CD14-positive monocyte (primary cell): ENCODE measurements at regions not wholly inside any gene's neighbourhood (a gene's known extent, or its start where the extent isn't known, plus 50 kb on each side); places are given as distances from the start of the nearest gene placed in this dataset.

Experiments used
- DNase-seq, 3 donors: peaks; one replicate each; pipeline ENCODE4 v3.0.0-alpha.2; 2011 to 2022
- H2AFZ ChIP-seq: 2 replicates; pipeline ENCODE4 v1.6.0; 2012; ENCODE audit warnings: mild to moderate bottlenecking, low read depth, low read length, inconsistent platforms; ENCODE audit not compliant: insufficient read depth, poor library complexity, severe bottlenecking
- H3K27ac ChIP-seq, 2 donors: 1 replicate in 1 of 2; 2 replicates in 1 of 2; pipeline ENCODE4 v1.5.1; 2012 to 2013; ENCODE audit warnings: low read length in 2 of 2, control low read depth in 1 of 2, inconsistent platforms in 1 of 2, low read depth in 1 of 2, mild to moderate bottlenecking in 1 of 2
- H3K27me3 ChIP-seq, 2 donors: one replicate each; pipeline versions ENCODE4 v1.6.0 to v1.6.1; 2011 to 2013; ENCODE audit warnings: low read length in 2 of 2; ENCODE audit not compliant: control insufficient read depth in 2 of 2, insufficient read depth in 2 of 2
- H3K36me3 ChIP-seq, 2 donors: replicated peaks in 1 of 2; 1 replicate in 1 of 2; 2 replicates in 1 of 2; pipeline versions ENCODE4 v1.5.1 to v1.6.1; 2012 to 2013; ENCODE audit warnings: low read length in 2 of 2, control low read depth in 1 of 2, inconsistent platforms in 1 of 2, mild to moderate bottlenecking in 1 of 2; ENCODE audit not compliant: insufficient read depth in 2 of 2, control insufficient read depth in 1 of 2
- H3K4me1 ChIP-seq, 2 donors: 1 replicate in 1 of 2; 2 replicates in 1 of 2; pipeline versions ENCODE4 v1.5.1 to v1.6.1; 2012 to 2013; ENCODE audit warnings: low read length in 2 of 2, control low read depth in 1 of 2, inconsistent platforms in 1 of 2, mild to moderate bottlenecking in 1 of 2, moderate library complexity in 1 of 2; ENCODE audit not compliant: insufficient read depth in 2 of 2, control insufficient read depth in 1 of 2
- H3K4me2 ChIP-seq: replicated peaks from 2 replicates; pipeline ENCODE3; 2012; ENCODE audit warnings: low read length, moderate library complexity, mild to moderate bottlenecking; ENCODE audit not compliant: poor library complexity, severe bottlenecking; ENCODE audit errors: extremely low read depth
- H3K4me3 ChIP-seq, 3 experiments: fragments of 200-600 bp in 1 of 3; sonication (generic) in 1 of 3; replicated peaks in 1 of 3; 1 replicate in 2 of 3; 2 replicates in 1 of 3; pipeline ENCODE4 v1.5.1; 2011 to 2013; ENCODE audit warnings: low read length in 3 of 3, mild to moderate bottlenecking in 3 of 3, control low read depth in 2 of 3, low read depth in 2 of 3, inconsistent platforms in 1 of 3, moderate library complexity in 1 of 3
- H3K79me2 ChIP-seq: 2 replicates; pipeline ENCODE4 v1.6.0; 2012; ENCODE audit warnings: mild to moderate bottlenecking, control low read depth, inconsistent platforms, low read length, moderate library complexity; ENCODE audit not compliant: insufficient read depth
- H3K9ac ChIP-seq: 2 replicates; pipeline ENCODE4 v1.6.0; 2017; ENCODE audit warnings: low read length, mild to moderate bottlenecking; ENCODE audit not compliant: insufficient read depth, poor library complexity, severe bottlenecking
- H3K9me3 ChIP-seq, 2 donors: replicated peaks in 1 of 2; 1 replicate in 1 of 2; 2 replicates in 1 of 2; pipeline versions ENCODE4 v1.5.1 to v1.6.1; 2012 to 2013; ENCODE audit warnings: low read length in 2 of 2, control low read depth in 1 of 2; ENCODE audit not compliant: control insufficient read depth in 1 of 2, insufficient read depth in 1 of 2
- H4K20me1 ChIP-seq: 2 replicates; pipeline ENCODE4 v1.6.0; 2012; ENCODE audit warnings: mild to moderate bottlenecking, low read length, control low read depth, moderate library complexity; ENCODE audit not compliant: insufficient read depth
- H3K27ac Mint-ChIP-seq, 7 donors: one replicate each; pipeline ENCODE4 v1.8.0; 2020; ENCODE audit warnings: mild to moderate bottlenecking in 7 of 7, mixed read lengths in 7 of 7, moderate library complexity in 6 of 7, inconsistent platforms in 2 of 7
- H3K27me3 Mint-ChIP-seq, 3 donors: one replicate each; pipeline ENCODE4 v1.8.0; 2021 to 2022; ENCODE audit warnings: low read depth in 3 of 3, mild to moderate bottlenecking in 3 of 3, mixed read lengths in 3 of 3, moderate library complexity in 3 of 3, inconsistent platforms in 1 of 3
- H3K36me3 Mint-ChIP-seq, 2 donors: one replicate each; pipeline ENCODE4 v1.8.0; 2020; ENCODE audit warnings: mixed read lengths in 2 of 2, inconsistent platforms in 1 of 2, mild to moderate bottlenecking in 1 of 2
- H3K4me1 Mint-ChIP-seq: one replicate; pipeline ENCODE4 v1.8.0; 2020; ENCODE audit warnings: mild to moderate bottlenecking, mixed read lengths
- H3K4me3 Mint-ChIP-seq, 2 donors: one replicate each; pipeline ENCODE4 v1.8.0; 2020; ENCODE audit warnings: mild to moderate bottlenecking in 2 of 2, mixed read lengths in 2 of 2, moderate library complexity in 1 of 2
- H3K9me3 Mint-ChIP-seq, 7 donors: one replicate each; pipeline ENCODE4 v1.8.0; 2020 to 2022; ENCODE audit warnings: mixed read lengths in 7 of 7, mild to moderate bottlenecking in 6 of 7, moderate library complexity in 6 of 7, inconsistent platforms in 2 of 7
- CTCF ChIP-seq: fragments of 200-600 bp; IDR thresholded peaks from one replicate; pipeline ENCODE4 v1.8.0; 2022; ENCODE audit warnings: antibody characterized with exemption, mild to moderate bottlenecking
- WGBS: methylation state at CpG from one replicate; pipeline ENCODE4 v1.1.5; 2013; ENCODE audit warnings: missing lambda C conversion rate; ENCODE audit not compliant: insufficient coverage; 5-methylcytosine and 5-hydroxymethylcytosine counted together
- intact Hi-C, 2 donors: fragments of 100-400 bp; cut with micrococcal nuclease; formaldehyde crosslinking; loops; one replicate each; pipeline versions ENCODE4 v1.15.0 to v1.15.1; 2023

- Histone ChIP-seq H3K27ac (no peak overlapping the region), H3K4me1 (peaks cover 0 to 3% of the 10 kb centered on the region in 2 donors), H3K4me2 (no peak overlapping the region), H2AFZ (no peak overlapping the region), H3K9me3 (no peaks in the 10 kb centered on the region), H3K4me3 (no peak overlapping the region), H3K36me3 (no peaks in the 10 kb centered on the region), H4K20me1 (no peaks in the 10 kb centered on the region), H3K9ac (no peak overlapping the region), H3K27me3 (no peaks in the 10 kb centered on the region), H3K79me2 (no peaks in the 10 kb centered on the region)
- Mint-ChIP-seq H3K9me3 (peaks cover 0 to 6% (median 1%) of the 10 kb centered on the region in 7 donors), H3K4me1 (no peaks in the 10 kb centered on the region), H3K36me3 (no peaks in the 10 kb centered on the region), H3K27ac (no peak overlapping the region), H3K27me3 (no peaks in the 10 kb centered on the region), H3K4me3 (no peak overlapping the region)
- 0% methylated on average over 3 of the region's 9 CpGs for WGBS
- intact Hi-C loops, result no loop called here
- TF ChIP-seq CTCF, result peak; percentile 95
- peak; percentile 12 to 37 (median 26) for DNase-seq
These were observed 115.5 kb upstream of the GNAI1 start for GRCh38 chr7:80018941-80019808.

- Histone ChIP-seq H3K4me2 (no peak overlapping the region), H3K27ac (no peak overlapping the region), H3K4me3 (no peak overlapping the region), H3K27me3 (no peaks in the 10 kb centered on the region), H4K20me1 (no peaks in the 10 kb centered on the region), H3K4me1 (peaks cover 0 to 3% of the 10 kb centered on the region in 2 donors), H3K36me3 (no peaks in the 10 kb centered on the region), H3K9ac (no peak overlapping the region), H2AFZ (no peak overlapping the region), H3K9me3 (no peaks in the 10 kb centered on the region), H3K79me2 (no peaks in the 10 kb centered on the region)
- Mint-ChIP-seq H3K27me3 (peaks cover 0 to 2% (median 1%) of the 10 kb centered on the region in 3 donors), H3K27ac (no peak overlapping the region), H3K4me1 (no peaks in the 10 kb centered on the region), H3K9me3 (peaks cover 0 to 3% (median 0%) of the 10 kb centered on the region in 7 donors), H3K36me3 (no peaks in the 10 kb centered on the region), H3K4me3 (no peak overlapping the region)
- intact Hi-C loops, result no loop called here
- TF ChIP-seq CTCF, result no peak
- WGBS, result no CpG with 5 or more reads among the region's 2 CpGs
- no peak for DNase-seq
These were observed 117.4 kb upstream of the GNAI1 start for GRCh38 chr7:80017101-80017698.
